WTC11 (cell line): ENCODE measurements at regions not wholly inside any gene's neighbourhood (a gene's known extent, or its start where the extent isn't known, plus 50 kb on each side); places are given as distances from the start of the nearest gene placed in this dataset.
"Not testable (repeated sequence)": the region's sequence is repeated elsewhere in the genome, so short reads cannot be mapped to it uniquely, and the experiment has no call there.

Source experiments
- ATAC-seq: fragments of 200-7000 bp; cut with Tn5 transposase; 2 replicates; pipeline ENCODE4 v1.10.0; 2021; ENCODE audit warnings: mild to moderate bottlenecking, moderate library complexity
- CTCF ChIA-PET: fragments of 300-600 bp; sonication (Branson Sonifier 250); formaldehyde crosslinking; loops from one replicate; lab custom pipeline; 2021; ENCODE audit warnings: antibody characterized with exemption; lab: Charles Lee
- POLR2A ChIA-PET: fragments of 350-600 bp; sonication (Branson Sonifier 250); formaldehyde crosslinking; loops from one replicate; lab custom pipeline; 2021; ENCODE audit warnings: antibody characterized with exemption; lab: Charles Lee
- DNase-seq: peaks from one replicate; pipeline ENCODE4 v3.0.0; 2021; ENCODE audit warnings: low spot score
- H3K27ac Mint-ChIP-seq: 2 replicates; pipeline ENCODE4 v1.8.0; 2021; ENCODE audit warnings: mixed read lengths
- H3K27me3 Mint-ChIP-seq: 2 replicates; pipeline ENCODE4 v1.8.0; 2021; ENCODE audit warnings: low read depth, mild to moderate bottlenecking, moderate library complexity, mixed read lengths
- H3K36me3 Mint-ChIP-seq: 2 replicates; pipeline ENCODE4 v1.8.0; 2021; ENCODE audit warnings: mixed read lengths
- H3K4me1 Mint-ChIP-seq: 2 replicates; pipeline ENCODE4 v1.8.0; 2022; ENCODE audit warnings: mixed read lengths
- H3K4me3 Mint-ChIP-seq: 2 replicates; pipeline ENCODE4 v1.8.0; 2021; ENCODE audit warnings: mild to moderate bottlenecking, moderate library complexity, mixed read lengths
- H3K9me3 Mint-ChIP-seq: 2 replicates; pipeline ENCODE4 v1.8.0; 2021; ENCODE audit warnings: mixed read lengths
- GTF2I ChIP-seq: fragments of 250-450 bp; sonication (Bioruptor Pico); conservative IDR thresholded peaks from 2 replicates; pipeline ENCODE4 v1.4.0; 2021; ENCODE audit warnings: mild to moderate bottlenecking
- IRF2 ChIP-seq: sonication (generic); formaldehyde crosslinking; IDR thresholded peaks from 2 replicates; pipeline ENCODE4 v1.8.0; 2022; ENCODE audit warnings: low read depth, missing genetic modification reagents, borderline replicate concordance
- JAZF1 ChIP-seq: fragments of 250-450 bp; sonication (Bioruptor Pico); IDR thresholded peaks from 2 replicates; pipeline ENCODE4 v1.9.0; 2021; ENCODE audit warnings: moderate library complexity, mild to moderate bottlenecking, inconsistent platforms
- MXD4 ChIP-seq: fragments of 250-450 bp; sonication (Bioruptor Pico); IDR thresholded peaks from 2 replicates; pipeline ENCODE4 v1.8.0; 2021; ENCODE audit warnings: mild to moderate bottlenecking, moderate library complexity, borderline replicate concordance
- NFYB ChIP-seq: sonication (generic); formaldehyde crosslinking; conservative IDR thresholded peaks from 2 replicates; pipeline ENCODE4 v1.8.0; 2022; ENCODE audit warnings: low read depth, missing genetic modification reagents
- SP1 ChIP-seq: sonication (generic); formaldehyde crosslinking; conservative IDR thresholded peaks from 2 replicates; pipeline ENCODE4 v1.8.1; 2022; ENCODE audit warnings: missing genetic modification reagents
- ZNF121 ChIP-seq: sonication (generic); formaldehyde crosslinking; IDR thresholded peaks from 2 replicates; pipeline ENCODE4 v1.8.0; 2023; ENCODE audit warnings: missing genetic modification reagents
- ZNF219 ChIP-seq: sonication (generic); formaldehyde crosslinking; IDR thresholded peaks from 2 replicates; pipeline ENCODE4 v1.8.0; 2023; ENCODE audit warnings: missing genetic modification reagents, mild to moderate bottlenecking, borderline replicate concordance
- ZNF232 ChIP-seq: sonication (generic); formaldehyde crosslinking; IDR thresholded peaks from 2 replicates; pipeline ENCODE4 v1.8.0; 2022; ENCODE audit warnings: mild to moderate bottlenecking, missing genetic modification reagents
- ZNF317 ChIP-seq: sonication (generic); formaldehyde crosslinking; IDR thresholded peaks from 2 replicates; pipeline ENCODE4 v1.8.1; 2023; ENCODE audit warnings: low read depth, mild to moderate bottlenecking, moderate library complexity, missing genetic modification reagents, borderline replicate concordance
- ZNF396 ChIP-seq: fragments of 250-450 bp; sonication (Bioruptor Pico); IDR thresholded peaks from 2 replicates; pipeline ENCODE4 v1.8.0; 2021; ENCODE audit warnings: mild to moderate bottlenecking, moderate library complexity, borderline replicate concordance
- ZNF416 ChIP-seq: fragments of 250-450 bp; sonication (Bioruptor Pico); IDR thresholded peaks from 2 replicates; pipeline ENCODE4 v1.9.0; 2021; ENCODE audit warnings: mild to moderate bottlenecking, inconsistent platforms
- ZNF423 ChIP-seq: fragments of 250-450 bp; sonication (Bioruptor Pico); IDR thresholded peaks from 2 replicates; pipeline ENCODE4 v2.1.2; 2022; ENCODE audit warnings: mild to moderate bottlenecking, moderate library complexity
- ZNF671 ChIP-seq: fragments of 250-450 bp; sonication (Bioruptor Pico); IDR thresholded peaks from 2 replicates; pipeline ENCODE4 v1.8.0; 2021; ENCODE audit warnings: mild to moderate bottlenecking
- TF ChIP-seq, protein P1 (sequence below): fragments of 250-450 bp; sonication (Bioruptor Pico); IDR thresholded peaks from 2 replicates; pipeline ENCODE4 v1.9.0; 2021; ENCODE audit warnings: mild to moderate bottlenecking, borderline replicate concordance
- TF ChIP-seq, protein P2 (sequence below): sonication (generic); formaldehyde crosslinking; IDR thresholded peaks from 2 replicates; pipeline ENCODE4 v1.8.1; 2022; ENCODE audit warnings: low read depth, missing genetic modification reagents, borderline replicate concordance
- TF ChIP-seq, protein P3 (sequence below): sonication (generic); formaldehyde crosslinking; IDR thresholded peaks from 2 replicates; pipeline ENCODE4 v1.8.0; 2022; ENCODE audit warnings: missing genetic modification reagents
- TF ChIP-seq, protein P4 (sequence below): sonication (generic); formaldehyde crosslinking; IDR thresholded peaks from 2 replicates; pipeline ENCODE4 v1.8.0; 2023; ENCODE audit warnings: mild to moderate bottlenecking, missing genetic modification reagents

DNA sequence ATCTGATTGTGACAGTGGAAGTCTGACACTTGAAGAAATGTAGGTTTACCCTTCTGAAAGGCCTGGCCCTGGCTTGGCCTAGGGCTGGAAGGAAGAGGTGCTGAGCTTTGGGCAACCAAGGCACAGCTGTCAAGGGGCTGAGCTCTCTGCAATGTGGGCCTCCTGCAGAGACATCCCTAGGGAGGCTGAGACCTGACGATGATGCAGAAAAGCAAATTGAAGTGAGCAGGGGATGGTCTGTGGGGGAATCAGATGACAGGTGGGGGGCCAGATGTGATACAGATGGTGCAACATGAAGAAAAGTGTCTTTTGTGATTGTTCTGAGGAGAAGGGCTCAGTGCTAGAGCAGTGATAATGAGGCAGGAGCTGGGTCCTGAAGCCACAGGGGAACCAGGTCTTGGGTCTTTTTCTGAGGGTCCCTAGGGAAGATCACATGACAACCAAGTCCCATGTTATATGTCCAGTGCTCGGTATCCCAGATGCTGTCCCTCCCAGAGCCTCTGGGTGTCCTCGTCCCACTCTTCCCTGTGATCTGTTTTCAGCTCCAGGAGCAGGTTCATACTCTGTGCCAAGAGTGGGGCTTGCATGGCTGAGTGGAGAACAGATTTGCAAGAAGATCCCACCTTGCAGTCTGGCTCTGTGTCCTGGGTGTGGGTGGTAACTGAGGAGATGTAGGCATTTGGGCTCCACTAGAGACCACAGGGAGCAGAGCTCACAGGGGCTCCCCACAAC is 79.9 kb upstream of the VPREB1 start:
- Mint-ChIP-seq H3K4me3 (no peak overlapping the region), H3K36me3 (no peaks in the 10 kb centered on the region), H3K4me1 (0 out of 2 replicates have a peak, but pooled peaks cover 3% of the 10 kb centered on the region), H3K27ac (no peak overlapping the region), H3K27me3 (peaks cover 98% of the 10 kb centered on the region), H3K9me3 (peaks cover 4% of the 10 kb centered on the region; the same call in 1 of the 2 replicates)
- CTCF ChIA-PET, result interaction anchor here (1.3 kb wide), 2 partner anchors 22 to 31 kb away, joined by 3 to 5 read pairs; no protein-coding TSS in a partner anchor
- POLR2A ChIA-PET, result no interaction called here
- TF ChIP-seq ZNF121 (CRISPR knock-in tag) (no peak), ZNF232 (CRISPR knock-in tag) (no peak), ZNF671 (CRISPR knock-in tag) (no peak)
- ATAC-seq, result peak; percentile 50; the same call in 1 of the 2 replicates
- DNase-seq, result no peak

DNA sequence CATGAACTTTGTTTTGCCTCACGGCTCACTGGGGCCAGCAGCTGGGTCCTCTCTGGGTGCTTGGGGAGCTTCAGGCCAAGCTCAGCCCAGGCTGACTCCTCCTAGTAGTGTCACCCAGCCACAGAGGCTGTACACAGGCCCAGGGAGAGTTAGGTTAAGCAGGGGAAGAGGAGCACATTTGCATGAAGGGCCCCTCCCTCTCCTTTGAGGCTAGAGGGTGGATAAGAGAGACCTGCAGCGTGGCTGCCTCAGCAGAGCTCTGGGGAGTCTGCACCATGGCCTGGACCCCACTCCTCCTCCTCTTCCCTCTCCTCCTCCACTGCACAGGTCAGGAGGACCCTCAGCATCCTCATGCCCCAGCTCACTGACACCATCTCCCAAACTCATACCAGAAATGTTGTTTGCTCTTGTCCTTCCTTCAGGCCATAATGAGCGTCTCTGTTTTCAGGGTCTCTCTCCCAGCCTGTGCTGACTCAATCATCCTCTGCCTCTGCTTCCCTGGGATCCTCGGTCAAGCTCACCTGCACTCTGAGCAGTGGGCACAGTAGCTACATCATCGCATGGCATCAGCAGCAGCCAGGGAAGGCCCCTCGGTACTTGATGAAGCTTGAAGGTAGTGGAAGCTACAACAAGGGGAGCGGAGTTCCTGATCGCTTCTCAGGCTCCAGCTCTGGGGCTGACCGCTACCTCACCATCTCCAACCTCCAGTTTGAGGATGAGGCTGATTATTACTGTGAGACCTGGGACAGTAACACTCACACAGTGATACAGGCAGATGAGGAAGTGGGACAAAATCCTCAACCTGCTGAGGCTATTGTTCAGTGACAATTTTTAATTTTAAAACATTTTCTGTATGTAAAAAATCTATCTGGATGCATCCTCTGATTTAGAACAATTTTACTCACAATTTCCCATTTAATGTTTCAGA is 82.4 kb upstream of the VPREB1 start:
- CTCF ChIA-PET, result interaction anchor here (0.8 to 2.2 kb wide), 4 partner anchors 10 to 190 kb away, joined by 3 to 9 read pairs (median 4); no protein-coding TSS in a partner anchor
- TF ChIP-seq JAZF1, result no peak
- TF ChIP-seq, protein P1, sequence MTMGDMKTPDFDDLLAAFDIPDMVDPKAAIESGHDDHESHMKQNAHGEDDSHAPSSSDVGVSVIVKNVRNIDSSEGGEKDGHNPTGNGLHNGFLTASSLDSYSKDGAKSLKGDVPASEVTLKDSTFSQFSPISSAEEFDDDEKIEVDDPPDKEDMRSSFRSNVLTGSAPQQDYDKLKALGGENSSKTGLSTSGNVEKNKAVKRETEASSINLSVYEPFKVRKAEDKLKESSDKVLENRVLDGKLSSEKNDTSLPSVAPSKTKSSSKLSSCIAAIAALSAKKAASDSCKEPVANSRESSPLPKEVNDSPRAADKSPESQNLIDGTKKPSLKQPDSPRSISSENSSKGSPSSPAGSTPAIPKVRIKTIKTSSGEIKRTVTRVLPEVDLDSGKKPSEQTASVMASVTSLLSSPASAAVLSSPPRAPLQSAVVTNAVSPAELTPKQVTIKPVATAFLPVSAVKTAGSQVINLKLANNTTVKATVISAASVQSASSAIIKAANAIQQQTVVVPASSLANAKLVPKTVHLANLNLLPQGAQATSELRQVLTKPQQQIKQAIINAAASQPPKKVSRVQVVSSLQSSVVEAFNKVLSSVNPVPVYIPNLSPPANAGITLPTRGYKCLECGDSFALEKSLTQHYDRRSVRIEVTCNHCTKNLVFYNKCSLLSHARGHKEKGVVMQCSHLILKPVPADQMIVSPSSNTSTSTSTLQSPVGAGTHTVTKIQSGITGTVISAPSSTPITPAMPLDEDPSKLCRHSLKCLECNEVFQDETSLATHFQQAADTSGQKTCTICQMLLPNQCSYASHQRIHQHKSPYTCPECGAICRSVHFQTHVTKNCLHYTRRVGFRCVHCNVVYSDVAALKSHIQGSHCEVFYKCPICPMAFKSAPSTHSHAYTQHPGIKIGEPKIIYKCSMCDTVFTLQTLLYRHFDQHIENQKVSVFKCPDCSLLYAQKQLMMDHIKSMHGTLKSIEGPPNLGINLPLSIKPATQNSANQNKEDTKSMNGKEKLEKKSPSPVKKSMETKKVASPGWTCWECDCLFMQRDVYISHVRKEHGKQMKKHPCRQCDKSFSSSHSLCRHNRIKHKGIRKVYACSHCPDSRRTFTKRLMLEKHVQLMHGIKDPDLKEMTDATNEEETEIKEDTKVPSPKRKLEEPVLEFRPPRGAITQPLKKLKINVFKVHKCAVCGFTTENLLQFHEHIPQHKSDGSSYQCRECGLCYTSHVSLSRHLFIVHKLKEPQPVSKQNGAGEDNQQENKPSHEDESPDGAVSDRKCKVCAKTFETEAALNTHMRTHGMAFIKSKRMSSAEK (CRISPR knock-in tag), result no peak
- no peak for TF ChIP-seq SP1 (CRISPR knock-in tag)
- no peak for TF ChIP-seq IRF2
- TF ChIP-seq NFYB, result no peak
- no peak for TF ChIP-seq ZNF317 (CRISPR knock-in tag)
- TF ChIP-seq, protein P2, sequence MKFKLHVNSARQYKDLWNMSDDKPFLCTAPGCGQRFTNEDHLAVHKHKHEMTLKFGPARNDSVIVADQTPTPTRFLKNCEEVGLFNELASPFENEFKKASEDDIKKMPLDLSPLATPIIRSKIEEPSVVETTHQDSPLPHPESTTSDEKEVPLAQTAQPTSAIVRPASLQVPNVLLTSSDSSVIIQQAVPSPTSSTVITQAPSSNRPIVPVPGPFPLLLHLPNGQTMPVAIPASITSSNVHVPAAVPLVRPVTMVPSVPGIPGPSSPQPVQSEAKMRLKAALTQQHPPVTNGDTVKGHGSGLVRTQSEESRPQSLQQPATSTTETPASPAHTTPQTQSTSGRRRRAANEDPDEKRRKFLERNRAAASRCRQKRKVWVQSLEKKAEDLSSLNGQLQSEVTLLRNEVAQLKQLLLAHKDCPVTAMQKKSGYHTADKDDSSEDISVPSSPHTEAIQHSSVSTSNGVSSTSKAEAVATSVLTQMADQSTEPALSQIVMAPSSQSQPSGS (CRISPR knock-in tag), result no peak
- TF ChIP-seq ZNF121 (CRISPR knock-in tag), result no peak
- no peak for TF ChIP-seq ZNF423 (CRISPR knock-in tag)
- no peak for TF ChIP-seq ZNF219 (CRISPR knock-in tag)
- TF ChIP-seq MXD4, result no peak
- TF ChIP-seq GTF2I (CRISPR knock-in tag), result no peak
- TF ChIP-seq, protein P3, sequence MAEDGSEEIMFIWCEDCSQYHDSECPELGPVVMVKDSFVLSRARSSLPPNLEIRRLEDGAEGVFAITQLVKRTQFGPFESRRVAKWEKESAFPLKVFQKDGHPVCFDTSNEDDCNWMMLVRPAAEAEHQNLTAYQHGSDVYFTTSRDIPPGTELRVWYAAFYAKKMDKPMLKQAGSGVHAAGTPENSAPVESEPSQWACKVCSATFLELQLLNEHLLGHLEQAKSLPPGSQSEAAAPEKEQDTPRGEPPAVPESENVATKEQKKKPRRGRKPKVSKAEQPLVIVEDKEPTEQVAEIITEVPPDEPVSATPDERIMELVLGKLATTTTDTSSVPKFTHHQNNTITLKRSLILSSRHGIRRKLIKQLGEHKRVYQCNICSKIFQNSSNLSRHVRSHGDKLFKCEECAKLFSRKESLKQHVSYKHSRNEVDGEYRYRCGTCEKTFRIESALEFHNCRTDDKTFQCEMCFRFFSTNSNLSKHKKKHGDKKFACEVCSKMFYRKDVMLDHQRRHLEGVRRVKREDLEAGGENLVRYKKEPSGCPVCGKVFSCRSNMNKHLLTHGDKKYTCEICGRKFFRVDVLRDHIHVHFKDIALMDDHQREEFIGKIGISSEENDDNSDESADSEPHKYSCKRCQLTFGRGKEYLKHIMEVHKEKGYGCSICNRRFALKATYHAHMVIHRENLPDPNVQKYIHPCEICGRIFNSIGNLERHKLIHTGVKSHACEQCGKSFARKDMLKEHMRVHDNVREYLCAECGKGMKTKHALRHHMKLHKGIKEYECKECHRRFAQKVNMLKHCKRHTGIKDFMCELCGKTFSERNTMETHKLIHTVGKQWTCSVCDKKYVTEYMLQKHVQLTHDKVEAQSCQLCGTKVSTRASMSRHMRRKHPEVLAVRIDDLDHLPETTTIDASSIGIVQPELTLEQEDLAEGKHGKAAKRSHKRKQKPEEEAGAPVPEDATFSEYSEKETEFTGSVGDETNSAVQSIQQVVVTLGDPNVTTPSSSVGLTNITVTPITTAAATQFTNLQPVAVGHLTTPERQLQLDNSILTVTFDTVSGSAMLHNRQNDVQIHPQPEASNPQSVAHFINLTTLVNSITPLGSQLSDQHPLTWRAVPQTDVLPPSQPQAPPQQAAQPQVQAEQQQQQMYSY (CRISPR knock-in tag), result no peak
- TF ChIP-seq, protein P4, sequence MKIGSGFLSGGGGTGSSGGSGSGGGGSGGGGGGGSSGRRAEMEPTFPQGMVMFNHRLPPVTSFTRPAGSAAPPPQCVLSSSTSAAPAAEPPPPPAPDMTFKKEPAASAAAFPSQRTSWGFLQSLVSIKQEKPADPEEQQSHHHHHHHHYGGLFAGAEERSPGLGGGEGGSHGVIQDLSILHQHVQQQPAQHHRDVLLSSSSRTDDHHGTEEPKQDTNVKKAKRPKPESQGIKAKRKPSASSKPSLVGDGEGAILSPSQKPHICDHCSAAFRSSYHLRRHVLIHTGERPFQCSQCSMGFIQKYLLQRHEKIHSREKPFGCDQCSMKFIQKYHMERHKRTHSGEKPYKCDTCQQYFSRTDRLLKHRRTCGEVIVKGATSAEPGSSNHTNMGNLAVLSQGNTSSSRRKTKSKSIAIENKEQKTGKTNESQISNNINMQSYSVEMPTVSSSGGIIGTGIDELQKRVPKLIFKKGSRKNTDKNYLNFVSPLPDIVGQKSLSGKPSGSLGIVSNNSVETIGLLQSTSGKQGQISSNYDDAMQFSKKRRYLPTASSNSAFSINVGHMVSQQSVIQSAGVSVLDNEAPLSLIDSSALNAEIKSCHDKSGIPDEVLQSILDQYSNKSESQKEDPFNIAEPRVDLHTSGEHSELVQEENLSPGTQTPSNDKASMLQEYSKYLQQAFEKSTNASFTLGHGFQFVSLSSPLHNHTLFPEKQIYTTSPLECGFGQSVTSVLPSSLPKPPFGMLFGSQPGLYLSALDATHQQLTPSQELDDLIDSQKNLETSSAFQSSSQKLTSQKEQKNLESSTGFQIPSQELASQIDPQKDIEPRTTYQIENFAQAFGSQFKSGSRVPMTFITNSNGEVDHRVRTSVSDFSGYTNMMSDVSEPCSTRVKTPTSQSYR (CRISPR knock-in tag), result no peak
- no peak for TF ChIP-seq ZNF396
- TF ChIP-seq ZNF416 (CRISPR knock-in tag), result no peak
- TF ChIP-seq, all 79 proteins: peak for 0
- Mint-ChIP-seq H3K36me3 (no peaks in the 10 kb centered on the region), H3K9me3 (no peaks in the 10 kb centered on the region), H3K4me1 (no peaks in the 10 kb centered on the region), H3K4me3 (no peak overlapping the region), H3K27ac (no peak overlapping the region), H3K27me3 (peaks cover 98% of the 10 kb centered on the region)
- POLR2A ChIA-PET, result no interaction called here
- peak; percentile 36; the same call in 1 of the 2 replicates for ATAC-seq
- no peak for DNase-seq

DNA sequence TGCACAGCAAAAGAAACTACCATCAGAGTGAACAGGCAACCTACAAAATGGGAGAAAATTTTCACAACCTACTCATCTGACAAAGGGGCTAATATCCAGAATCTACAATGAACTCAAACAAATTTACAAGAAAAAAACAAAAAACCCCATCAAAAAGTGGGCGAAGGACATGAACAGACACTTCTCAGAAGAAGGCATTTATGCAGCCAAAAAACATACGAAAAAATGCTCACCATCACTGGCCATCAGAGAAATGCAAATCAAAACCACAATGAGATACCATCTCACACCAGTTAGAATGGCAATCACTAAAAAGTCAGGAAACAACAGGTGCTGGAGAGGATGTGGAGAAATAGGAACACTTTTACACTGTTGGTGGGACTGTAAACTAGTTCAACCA is 83.8 kb upstream of the VPREB1 start:
- H3K27ac Mint-ChIP-seq, POLR2A ChIA-PET, ATAC-seq, H3K4me3 Mint-ChIP-seq, DNase-seq, CTCF ChIA-PET, H3K36me3 Mint-ChIP-seq, H3K4me1 Mint-ChIP-seq, H3K9me3 Mint-ChIP-seq: not testable (repeated sequence)
- H3K27me3 Mint-ChIP-seq, result peaks cover 98% of the 10 kb centered on the region
